RWPE1 (cell line): ENCODE measurements at regions not wholly inside any gene's neighbourhood (a gene's known extent, or its start where the extent isn't known, plus 50 kb on each side); places are given as distances from the start of the nearest gene placed in this dataset.

ENCODE experiments used
- CTCF ChIA-PET: fragments of 350-600 bp; sonication (Branson Sonifier 250); formaldehyde crosslinking; extraction: SDS; loops from one replicate; lab custom pipeline; 2021; lab: Yijun Ruan, JAX
- POLR2A ChIA-PET: fragments of 400-600 bp; formaldehyde crosslinking; extraction: SDS; loops from one replicate; lab custom pipeline; 2020; ENCODE audit warnings: antibody characterized with exemption; ENCODE audit not compliant: low non-redundant PET; lab: Yijun Ruan, JAX
- DNase-seq: peaks from one replicate; pipeline ENCODE4 v3.0.0; 2012; ENCODE audit warnings: low spot score
- H3K27ac ChIP-seq: fragments of 450-650 bp; 2 replicates; pipeline ENCODE4 v1.5.1; 2017
- CTCF ChIP-seq: fragments of 450-650 bp; conservative IDR thresholded peaks from 2 replicates; pipeline ENCODE4 v1.5.1; 2017; ENCODE audit warnings: low read depth, mild to moderate bottlenecking

GRCh38 chr12:54127538-54128259 lies 61.1 kb downstream of the SMUG1 start:
- ChIA-PET CTCF (interaction anchor here (0.7 kb wide), 1 partner anchor 262 kb away, joined by 3 read pairs; no protein-coding TSS in a partner anchor), POLR2A (no interaction called here)
- no peak for DNase-seq
- TF ChIP-seq CTCF = no peak
- no peak overlapping the region for H3K27ac ChIP-seq

GRCh38 chr12:54128416-54128815 lies 60.4 kb downstream of the SMUG1 start:
- no peak overlapping the region for H3K27ac ChIP-seq
- no peak for TF ChIP-seq CTCF
- POLR2A ChIA-PET = no interaction called here
- no peak for DNase-seq
- CTCF ChIA-PET = no interaction called here

GRCh38 chr12:54129028-54129903 lies 59.5 kb downstream of the SMUG1 start:
- POLR2A ChIA-PET = no interaction called here
- DNase-seq = no peak
- H3K27ac ChIP-seq = no peak overlapping the region
- CTCF ChIA-PET = interaction anchor here (0.5 kb wide), 1 partner anchor 86 kb away, joined by 5 read pairs; no protein-coding TSS in a partner anchor
- no peak for TF ChIP-seq CTCF
